ENCODE measurements at regions not wholly inside any gene's neighbourhood (a gene's known extent, or its start where the extent isn't known, plus 50 kb on each side); places are given as distances from the start of the nearest gene placed in this dataset.
A peak's percentile ranks its signal among the peaks of the same experiment; 100 is the strongest.

- 86 to 100% methylated on average over 3 to 4 of the region's 4 CpGs for WGBS, 2 experiments (ENCODE audit: insufficient coverage in 1 of 2, insufficient read length in 1 of 2)
- Histone ChIP-seq H3K9ac (ENCODE audit: extremely low read depth, low read length, poor library complexity, severe bottlenecking) (no peak overlapping the region), H3K4me3 (ENCODE audit: low read length) (peak overlapping the region; percentile 13), H3K9me3 (ENCODE audit: control insufficient read depth, low read length) (peaks cover 29% of the 10 kb centered on the region), H3K27ac (ENCODE audit: low read depth, low read length) (no peak overlapping the region), H3K4me1 (ENCODE audit: control insufficient read depth, insufficient read depth, low read length) (peaks cover 8% of the 10 kb centered on the region), H3K27me3 (ENCODE audit: control insufficient read depth, insufficient read depth, low read length, poor library complexity, severe bottlenecking) (no peaks in the 10 kb centered on the region), H3K36me3 (ENCODE audit: control insufficient read depth, insufficient read depth, low read length) (no peaks in the 10 kb centered on the region)
- TF ChIP-seq CTCF (conservative IDR thresholded peaks at IDR 0.05), result peak; percentile 54
- Mint-ChIP-seq H3K27ac (peak overlapping the region; percentile 88), H3K27me3 (ENCODE audit: insufficient read depth) (peaks cover 21% of the 10 kb centered on the region), H3K36me3 (ENCODE audit: low read depth) (peaks cover 21% of the 10 kb centered on the region), H3K4me1 (peaks cover 36% of the 10 kb centered on the region), H3K9me3 (peaks cover 39% of the 10 kb centered on the region), H3K4me3 (peak overlapping the region; percentile 11)
- peak; percentile 82 for DNase-seq
Measured at GRCh38 chr4:89610236-89610635, 226.7 kb downstream of the SNCA start.

GRCh38 chr4:89609756-89610155 lies 227.2 kb downstream of the SNCA start:
- Mint-ChIP-seq H3K9me3 (peaks cover 39% of the 10 kb centered on the region), H3K36me3 (ENCODE audit: low read depth) (peaks cover 21% of the 10 kb centered on the region), H3K27me3 (ENCODE audit: insufficient read depth) (peaks cover 24% of the 10 kb centered on the region), H3K4me3 (peak overlapping the region; percentile 11), H3K4me1 (peaks cover 34% of the 10 kb centered on the region), H3K27ac (peak overlapping the region; percentile 88)
- Histone ChIP-seq H3K27ac (ENCODE audit: low read depth, low read length) (peak overlapping the region; percentile 33), H3K9me3 (ENCODE audit: control insufficient read depth, low read length) (peaks cover 29% of the 10 kb centered on the region), H3K36me3 (ENCODE audit: control insufficient read depth, insufficient read depth, low read length) (no peaks in the 10 kb centered on the region), H3K4me3 (ENCODE audit: low read length) (no peak overlapping the region), H3K9ac (ENCODE audit: extremely low read depth, low read length, poor library complexity, severe bottlenecking) (no peak overlapping the region), H3K4me1 (ENCODE audit: control insufficient read depth, insufficient read depth, low read length) (peaks cover 8% of the 10 kb centered on the region), H3K27me3 (ENCODE audit: control insufficient read depth, insufficient read depth, low read length, poor library complexity, severe bottlenecking) (no peaks in the 10 kb centered on the region)
- WGBS, 2 experiments (ENCODE audit: insufficient coverage in 1 of 2, insufficient read length in 1 of 2), result 60 to 67% methylated on average over 2 to 5 of the region's 5 CpGs
- no peak for TF ChIP-seq CTCF (conservative IDR thresholded peaks at IDR 0.05)
- peak; percentile 93 for DNase-seq

DNA sequence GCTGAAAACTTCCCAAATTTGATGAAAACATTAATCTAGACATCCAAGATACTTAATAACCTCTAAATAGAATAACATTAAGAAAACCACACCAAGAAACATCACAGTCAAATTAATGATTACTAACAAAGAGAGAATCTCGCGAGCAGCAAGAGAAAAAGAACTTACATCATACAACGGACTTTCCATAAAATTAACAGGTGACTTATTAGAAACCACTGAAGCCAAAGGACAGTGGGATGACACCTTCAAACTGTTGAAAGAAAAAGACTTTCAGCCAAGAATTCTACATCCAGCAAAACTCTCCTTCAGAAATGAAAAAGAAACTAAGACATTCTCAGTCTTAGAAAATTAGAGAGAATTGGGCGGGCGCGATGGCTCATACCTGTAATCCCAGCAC lies 232.0 kb downstream of the SNCA start:
- H3K4me3 ChIP-seq (ENCODE audit: low read length), result no peak overlapping the region
- Mint-ChIP-seq H3K27ac (no peak overlapping the region), H3K4me1 (peaks cover 15% of the 10 kb centered on the region), H3K4me3 (no peak overlapping the region), H3K27me3 (ENCODE audit: insufficient read depth) (peaks cover 24% of the 10 kb centered on the region), H3K9me3 (peaks cover 1% of the 10 kb centered on the region), H3K36me3 (ENCODE audit: low read depth) (no peaks in the 10 kb centered on the region)
- no peak for DNase-seq
- no peaks in the 10 kb centered on the region for H3K9me3 ChIP-seq (ENCODE audit: control insufficient read depth, low read length)
- H3K36me3 ChIP-seq (ENCODE audit: control insufficient read depth, insufficient read depth, low read length), result no peaks in the 10 kb centered on the region
- no peak overlapping the region for H3K27ac ChIP-seq (ENCODE audit: low read depth, low read length)
- no peak for TF ChIP-seq CTCF (conservative IDR thresholded peaks at IDR 0.05)
- H3K27me3 ChIP-seq (ENCODE audit: control insufficient read depth, insufficient read depth, low read length, poor library complexity, severe bottlenecking), result no peaks in the 10 kb centered on the region
- WGBS, 2 experiments (ENCODE audit: insufficient coverage in 1 of 2, insufficient read length in 1 of 2), result 98 to 100% methylated on average over 3 to 6 of the region's 6 CpGs
- H3K4me1 ChIP-seq (ENCODE audit: control insufficient read depth, insufficient read depth, low read length), result peaks cover 8% of the 10 kb centered on the region
- no peak overlapping the region for H3K9ac ChIP-seq (ENCODE audit: extremely low read depth, low read length, poor library complexity, severe bottlenecking)
